A549 (cell line): ENCODE measurements at regions not wholly inside any gene's neighbourhood (a gene's known extent, or its start where the extent isn't known, plus 50 kb on each side); places are given as distances from the start of the nearest gene placed in this dataset.

Experiments
- ATAC-seq, 2 experiments: fragments of 200-7000 bp in 1 of 2; fragments of >200 bp in 1 of 2; cut with Nextera tagmentation in 1 of 2; cut with Tn5 transposase in 1 of 2; 3 replicates each; pipeline versions ENCODE4 v1.8.0 to v1.9.1; 2018 to 2020; ENCODE audit warnings: mild to moderate bottlenecking in 1 of 2, moderate library complexity in 1 of 2
- CTCF ChIA-PET: fragments of 300-600 bp; sonication (Branson Sonifier 250); formaldehyde crosslinking; extraction: SDS; loops from one replicate; lab custom pipeline; 2021; ENCODE audit warnings: antibody characterized with exemption, inconsistent platforms; lab: Yijun Ruan, JAX
- POLR2A ChIA-PET: fragments of 350-600 bp; formaldehyde crosslinking; extraction: SDS; loops from one replicate; lab custom pipeline; 2021; ENCODE audit warnings: antibody characterized with exemption, inconsistent platforms; lab: Yijun Ruan, JAX
- DNase-seq, 2 experiments: peaks; one replicate each; pipeline versions ENCODE4 v3.0.0 to v3.0.0-alpha.2; 2011 to 2016; ENCODE audit warnings: low read depth in 1 of 2, low spot score in 1 of 2
- FAIRE-seq: peaks from 2 replicates; lab custom pipeline; 2011; peaks lifted over from hg19 to GRCh38; lab: Jason Lieb, UNC
- H3K27ac ChIP-seq, 2 experiments: fragments of >200 bp; sonication (Bioruptor Twin); formaldehyde crosslinking; 3 replicates each; pipeline ENCODE4 v1.5.1; 2016 to 2017
- H3K4me1 ChIP-seq: fragments of >200 bp; sonication (Bioruptor Twin); formaldehyde crosslinking; 3 replicates; pipeline ENCODE4 v1.6.1; 2016
- H3K4me2 ChIP-seq: fragments of >200 bp; sonication (Bioruptor Twin); formaldehyde crosslinking; 3 replicates; pipeline ENCODE4 v1.6.1; 2016
- H3K4me3 ChIP-seq: fragments of >200 bp; sonication (Bioruptor Twin); formaldehyde crosslinking; 3 replicates; pipeline ENCODE4 v1.5.1; 2016
- H3K9me3 ChIP-seq: fragments of >200 bp; sonication (Bioruptor Twin); formaldehyde crosslinking; 3 replicates; pipeline ENCODE4 v1.6.1; 2016
- BCL3 ChIP-seq: fragments of >200 bp; sonication (Bioruptor Twin); formaldehyde crosslinking; IDR thresholded peaks from 3 replicates; pipeline ENCODE4 v1.6.1; 2016
- CBX2 ChIP-seq: fragments of 200-600 bp; sonication (generic); IDR thresholded peaks from 2 replicates; pipeline ENCODE4 v1.6.1; 2016; ENCODE audit warnings: low read depth, mild to moderate bottlenecking, borderline replicate concordance
- CEBPB ChIP-seq, 2 experiments: fragments of >200 bp in 1 of 2; sonication (Bioruptor Twin) in 1 of 2; formaldehyde crosslinking in 1 of 2; IDR thresholded peaks; 2 replicates each; pipeline ENCODE4 v1.6.1; 2012 to 2016
- CHD2 ChIP-seq: fragments of 150-350 bp; IDR thresholded peaks from 2 replicates; pipeline ENCODE4 v1.6.1; 2014; ENCODE audit warnings: low read length; ENCODE audit not compliant: partially characterized antibody
- CHD4 ChIP-seq: fragments of 200-600 bp; sonication (generic); IDR thresholded peaks from 2 replicates; pipeline ENCODE4 v1.6.1; 2016; ENCODE audit warnings: antibody characterized with exemption, mild to moderate bottlenecking, borderline replicate concordance
- EHMT2 ChIP-seq: fragments of 200-600 bp; sonication (generic); IDR thresholded peaks from 2 replicates; pipeline ENCODE4 v1.6.1; 2016; ENCODE audit warnings: antibody characterized with exemption, low read depth, mild to moderate bottlenecking, moderate library complexity
- ESRRA ChIP-seq: fragments of 150-350 bp; IDR thresholded peaks from 2 replicates; pipeline ENCODE4 v1.6.1; 2014; ENCODE audit warnings: mild to moderate bottlenecking, low read length, borderline replicate concordance
- FOSB ChIP-seq: fragments of 250-450 bp; sonication (Bioruptor Pico); IDR thresholded peaks from 2 replicates; pipeline ENCODE4 v1.5.0; 2020; ENCODE audit warnings: mild to moderate bottlenecking, moderate library complexity
- FOSL2 ChIP-seq, 2 experiments: fragments of 450-650 bp in 1 of 2; fragments of >200 bp in 1 of 2; sonication (Bioruptor Twin) in 1 of 2; formaldehyde crosslinking; IDR thresholded peaks; 2 replicates each; pipeline versions ENCODE4 v1.5.0 to v1.6.1; 2016 to 2020; ENCODE audit warnings: mild to moderate bottlenecking in 1 of 2, moderate library complexity in 1 of 2
- FOXS1 ChIP-seq: fragments of 250-450 bp; sonication (Bioruptor Pico); IDR thresholded peaks from 2 replicates; pipeline ENCODE4 v1.5.0; 2020; ENCODE audit warnings: mild to moderate bottlenecking, moderate library complexity
- HES2 ChIP-seq: fragments of >200 bp; sonication (Bioruptor Twin); formaldehyde crosslinking; IDR thresholded peaks from 2 replicates; pipeline ENCODE4 v1.6.1; 2016
- HOXB13 ChIP-seq: fragments of 250-450 bp; sonication (Bioruptor Pico); IDR thresholded peaks from 2 replicates; pipeline ENCODE4 v1.5.0; 2020; ENCODE audit warnings: low read depth, mild to moderate bottlenecking, moderate library complexity
- JUNB ChIP-seq: fragments of >200 bp; sonication (Bioruptor Twin); formaldehyde crosslinking; IDR thresholded peaks from 2 replicates; pipeline ENCODE4 v1.6.1; 2016
- KDM1A ChIP-seq: fragments of 200-600 bp; sonication (generic); IDR thresholded peaks from 2 replicates; pipeline ENCODE4 v1.6.1; 2016; ENCODE audit warnings: low read depth, mild to moderate bottlenecking
- KDM5A ChIP-seq: fragments of 200-600 bp; sonication (generic); IDR thresholded peaks from 2 replicates; pipeline ENCODE4 v1.6.1; 2016; ENCODE audit warnings: antibody characterized with exemption, mild to moderate bottlenecking
- NFE2L2 ChIP-seq: fragments of 150-350 bp; conservative IDR thresholded peaks from 2 replicates; pipeline ENCODE4 v1.6.1; 2014; ENCODE audit warnings: low read length
- RAD21 ChIP-seq, 2 experiments: fragments of >200 bp in 1 of 2; sonication (Bioruptor Twin) in 1 of 2; formaldehyde crosslinking in 1 of 2; IDR thresholded peaks in 1 of 2; conservative IDR thresholded peaks in 1 of 2; 2 replicates in 1 of 2; 3 replicates in 1 of 2; pipeline ENCODE4 v1.6.1; 2012 to 2018; ENCODE audit warnings: inconsistent platforms in 1 of 2
- RNF2 ChIP-seq: fragments of 200-600 bp; sonication (generic); IDR thresholded peaks from 2 replicates; pipeline ENCODE4 v1.6.1; 2016; ENCODE audit warnings: low read depth, mild to moderate bottlenecking, antibody characterized with exemption, moderate library complexity, borderline replicate concordance
- SMC3 ChIP-seq: fragments of >200 bp; sonication (Bioruptor Twin); formaldehyde crosslinking; IDR thresholded peaks from 3 replicates; pipeline ENCODE4 v1.6.1; 2018; ENCODE audit warnings: inconsistent platforms
- SREBF2 ChIP-seq: fragments of 450-650 bp; IDR thresholded peaks from 2 replicates; pipeline ENCODE4 v1.6.1; 2014; ENCODE audit warnings: mild to moderate bottlenecking, moderate library complexity
- TFCP2L1 ChIP-seq: fragments of 250-450 bp; sonication (Bioruptor Pico); IDR thresholded peaks from 2 replicates; pipeline ENCODE4 v1.5.0; 2021; ENCODE audit warnings: mild to moderate bottlenecking
- USF2 ChIP-seq: fragments of 450-650 bp; IDR thresholded peaks from 2 replicates; pipeline ENCODE4 v1.6.1; 2014; ENCODE audit warnings: antibody characterized with exemption
- WGBS: methylation state at CpG from one replicate; pipeline ENCODE4 v1.1.6; 2017; ENCODE audit errors: missing lambda C conversion rate; 5-methylcytosine and 5-hydroxymethylcytosine counted together
- TF ChIP-seq, protein P1 (sequence below): fragments of >200 bp; sonication (Bioruptor Twin); formaldehyde crosslinking; IDR thresholded peaks from 3 replicates; pipeline ENCODE4 v1.5.1; 2016

- no peak for TF ChIP-seq USF2
- no peak for TF ChIP-seq CHD2
- TF ChIP-seq EHMT2 = no peak
- TF ChIP-seq HOXB13 (CRISPR knock-in tag) = no peak
- TF ChIP-seq NFE2L2 = no peak
- no peak for TF ChIP-seq FOXS1 (CRISPR knock-in tag)
- no peak for TF ChIP-seq RAD21 (conservative IDR thresholded peaks at IDR 0.05 in 1 of 2, IDR thresholded peaks at IDR 0.05 in 1 of 2)
Observed at GRCh38 chr13:47679401-47679800, 321.7 kb downstream of the SUCLA2 start (continued).

DNA sequence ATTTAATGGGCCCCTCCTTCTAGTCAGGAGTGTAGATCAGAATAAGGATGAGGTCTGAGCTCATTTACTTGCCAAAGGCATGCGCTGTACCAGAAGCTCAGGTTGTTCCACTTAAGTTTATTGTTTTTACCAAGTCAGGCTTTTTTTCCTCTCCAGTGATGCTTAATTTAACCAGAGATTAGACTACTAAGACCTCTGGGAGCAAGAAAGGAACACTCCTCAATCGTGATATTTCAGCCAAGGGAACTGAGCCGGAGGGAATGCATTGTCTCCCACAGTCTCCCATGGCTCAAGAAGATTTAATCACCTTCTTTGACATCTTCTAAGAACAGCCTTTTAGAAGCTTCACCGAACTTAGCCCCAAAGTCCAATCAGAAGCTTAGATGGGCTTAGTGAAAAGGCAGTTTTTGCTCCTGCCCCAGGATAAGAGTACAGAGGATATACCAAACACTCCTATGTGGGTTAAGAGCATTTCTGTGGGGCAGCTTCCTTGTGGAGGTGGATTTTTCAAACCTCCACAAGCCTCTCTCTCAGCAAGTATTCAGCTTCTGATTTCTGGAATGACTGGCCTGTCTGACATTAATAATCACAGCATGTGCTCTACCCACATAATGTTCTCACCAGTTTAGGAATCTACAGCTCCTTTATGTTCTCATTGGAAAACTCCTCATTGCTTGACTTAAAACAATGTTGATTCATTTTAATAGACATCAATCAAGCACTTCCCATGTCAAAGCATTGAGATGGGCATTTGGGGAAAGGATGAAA lies 322.7 kb downstream of the SUCLA2 start:
- DNase-seq (no peak), ATAC-seq (no peak), FAIRE-seq (no peak)
- H3K4me1 ChIP-seq = no peaks in the 10 kb centered on the region
- H3K4me3 ChIP-seq = no peak overlapping the region
- 12% methylated on average over 4 of the region's 4 CpGs for WGBS
- TF ChIP-seq BCL3 = no peak
- TF ChIP-seq RNF2 = no peak
- TF ChIP-seq FOSB (CRISPR knock-in tag) = no peak
- TF ChIP-seq HES2 = no peak
- TF ChIP-seq, protein P1, sequence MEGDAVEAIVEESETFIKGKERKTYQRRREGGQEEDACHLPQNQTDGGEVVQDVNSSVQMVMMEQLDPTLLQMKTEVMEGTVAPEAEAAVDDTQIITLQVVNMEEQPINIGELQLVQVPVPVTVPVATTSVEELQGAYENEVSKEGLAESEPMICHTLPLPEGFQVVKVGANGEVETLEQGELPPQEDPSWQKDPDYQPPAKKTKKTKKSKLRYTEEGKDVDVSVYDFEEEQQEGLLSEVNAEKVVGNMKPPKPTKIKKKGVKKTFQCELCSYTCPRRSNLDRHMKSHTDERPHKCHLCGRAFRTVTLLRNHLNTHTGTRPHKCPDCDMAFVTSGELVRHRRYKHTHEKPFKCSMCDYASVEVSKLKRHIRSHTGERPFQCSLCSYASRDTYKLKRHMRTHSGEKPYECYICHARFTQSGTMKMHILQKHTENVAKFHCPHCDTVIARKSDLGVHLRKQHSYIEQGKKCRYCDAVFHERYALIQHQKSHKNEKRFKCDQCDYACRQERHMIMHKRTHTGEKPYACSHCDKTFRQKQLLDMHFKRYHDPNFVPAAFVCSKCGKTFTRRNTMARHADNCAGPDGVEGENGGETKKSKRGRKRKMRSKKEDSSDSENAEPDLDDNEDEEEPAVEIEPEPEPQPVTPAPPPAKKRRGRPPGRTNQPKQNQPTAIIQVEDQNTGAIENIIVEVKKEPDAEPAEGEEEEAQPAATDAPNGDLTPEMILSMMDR = no peak
- TF ChIP-seq SREBF2 = no peak
- no peak for TF ChIP-seq TFCP2L1
- no peak for TF ChIP-seq CBX2
- no peak for TF ChIP-seq KDM5A
- TF ChIP-seq ESRRA = no peak
- TF ChIP-seq KDM1A = no peak
- no peak for TF ChIP-seq CEBPB (IDR thresholded peaks at IDR 0.05)
- no peak for TF ChIP-seq CHD2
- TF ChIP-seq JUNB = no peak
- TF ChIP-seq SMC3 = no peak
- TF ChIP-seq FOSL2 (IDR thresholded peaks at IDR 0.05) = no peak
- no peak for TF ChIP-seq FOSL2 (CRISPR knock-in tag; IDR thresholded peaks at IDR 0.05)
- TF ChIP-seq CHD4 = no peak
- H3K27ac ChIP-seq = no peak overlapping the region
- no peak overlapping the region for H3K4me2 ChIP-seq
- CTCF ChIA-PET = interaction anchor here (0.6 kb wide), 1 partner anchor 78 kb away, joined by 4 read pairs; no protein-coding TSS in a partner anchor
- POLR2A ChIA-PET = no interaction called here
- H3K9me3 ChIP-seq = no peaks in the 10 kb centered on the region
